ENCODE measurements at regions not wholly inside any gene's neighbourhood (a gene's known extent, or its start where the extent isn't known, plus 50 kb on each side); places are given as distances from the start of the nearest gene placed in this dataset.

DNA sequence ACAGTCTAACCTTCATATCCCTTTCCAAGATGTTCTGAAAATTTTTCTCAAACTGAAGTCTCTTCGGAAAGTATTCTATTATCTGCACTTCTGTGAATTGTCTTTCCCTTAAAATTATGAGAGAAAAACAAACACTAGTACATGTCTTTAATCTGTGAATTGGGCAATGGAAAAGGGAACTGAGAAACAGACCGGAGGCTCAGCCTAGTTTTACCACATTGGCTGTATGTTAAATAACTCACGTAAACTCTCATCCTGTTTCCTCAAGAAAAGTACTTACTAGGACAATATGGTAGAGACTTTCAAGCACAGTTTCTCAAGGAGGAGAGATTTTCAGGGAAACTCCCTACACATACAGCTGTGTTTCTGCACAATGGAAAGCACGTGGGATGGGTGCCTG is 982.2 kb upstream of the SEMA6D start:
- no peak for DNase-seq

DNA sequence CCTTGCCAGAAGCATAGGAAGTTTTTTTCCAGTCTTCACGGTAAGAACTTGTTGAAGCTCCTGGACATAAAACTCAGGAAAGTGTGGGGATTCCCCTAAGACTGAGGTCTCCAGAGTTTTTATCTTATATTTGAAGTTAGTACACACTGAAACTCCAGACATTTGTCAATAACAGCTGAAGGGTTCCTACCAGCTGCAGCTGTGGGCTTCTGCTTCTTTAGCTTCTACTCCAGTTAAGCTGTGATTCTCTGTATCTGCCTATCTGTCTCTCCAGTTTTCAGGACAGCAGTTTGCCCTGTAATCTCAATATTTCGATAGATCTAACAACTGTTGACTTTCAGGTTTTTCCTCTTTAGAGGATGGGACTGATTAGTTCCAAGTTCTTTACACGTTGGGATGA is 966.0 kb upstream of the SEMA6D start:
- DNase-seq, result no peak

DNA sequence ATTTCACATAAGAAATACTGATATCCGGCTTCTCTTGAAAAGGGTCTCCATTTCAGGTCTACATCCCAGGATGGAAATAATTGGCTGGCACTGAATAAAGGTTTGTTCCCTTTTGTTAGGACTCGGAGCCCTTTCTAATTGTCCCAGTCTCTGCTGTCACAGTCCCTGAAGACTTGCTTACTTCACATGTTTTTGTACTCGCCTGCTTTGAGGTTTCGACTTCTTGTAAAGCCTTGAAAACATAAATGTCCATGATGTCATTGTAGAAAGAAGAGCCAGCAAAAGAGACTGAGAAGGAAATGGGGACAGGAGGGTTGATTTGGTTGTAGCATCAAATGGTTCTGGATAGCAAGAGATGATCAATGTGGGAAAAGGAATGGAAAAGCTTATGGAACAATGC is 963.4 kb upstream of the SEMA6D start:
- DNase-seq, result no peak

DNA sequence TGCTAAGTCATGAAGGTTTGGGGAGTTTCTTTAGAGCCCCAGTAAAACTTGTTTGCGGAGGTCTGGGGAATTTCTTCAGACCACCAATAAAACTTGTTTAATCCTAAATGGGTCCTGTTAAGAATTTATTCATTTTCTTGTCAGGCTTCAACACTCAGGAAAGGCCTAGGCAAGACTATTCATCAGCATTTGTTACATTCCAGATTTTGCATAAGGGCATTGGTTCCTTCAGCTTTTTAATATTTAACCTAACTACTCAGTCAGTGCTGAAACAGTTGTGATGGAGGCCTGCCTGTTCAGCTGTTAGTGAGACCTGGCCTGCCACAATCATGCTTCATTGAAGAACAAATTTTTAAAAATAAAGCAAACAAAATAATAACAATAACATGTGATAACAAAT is 954.2 kb upstream of the SEMA6D start:
- DNase-seq, result no peak

DNA sequence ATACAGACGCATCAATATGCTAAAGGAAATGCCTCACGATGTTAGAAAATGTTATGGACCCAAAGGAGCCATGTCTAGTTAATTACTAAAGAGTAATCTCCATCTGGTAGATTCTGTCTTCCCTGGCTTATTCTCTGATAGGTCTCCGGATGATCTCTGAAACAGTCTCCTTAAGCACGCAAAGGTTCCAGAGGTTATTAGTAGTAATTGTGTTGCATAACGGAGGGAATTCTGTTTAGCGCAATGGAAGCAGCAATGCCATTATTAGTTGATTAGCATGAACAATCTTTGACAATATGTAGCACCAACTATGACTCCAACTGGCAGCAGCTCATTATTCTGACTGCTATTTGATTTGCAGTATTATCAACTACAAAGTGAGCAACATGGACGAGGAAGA is 952.5 kb upstream of the SEMA6D start:
- DNase-seq, result no peak

DNA sequence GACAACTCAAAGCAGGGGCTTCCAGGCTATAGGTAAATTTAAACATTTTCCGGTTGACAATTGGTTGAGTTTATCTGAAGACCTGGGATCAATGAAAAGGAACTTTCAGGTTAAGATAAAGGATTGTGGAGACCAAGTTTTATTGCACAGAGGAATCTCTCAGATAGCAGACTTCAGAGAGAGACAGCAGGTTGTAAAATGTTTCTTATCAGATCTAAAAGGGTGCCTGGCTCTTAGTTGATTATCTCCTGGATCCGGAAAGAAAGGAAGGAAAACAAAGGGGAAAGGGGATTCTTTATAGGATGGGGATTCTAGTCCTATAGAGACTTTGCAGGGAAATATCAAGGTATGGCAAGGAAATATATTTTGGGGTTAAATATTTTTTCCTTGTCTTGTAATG is 951.3 kb upstream of the SEMA6D start:
- DNase-seq, result no peak

DNA sequence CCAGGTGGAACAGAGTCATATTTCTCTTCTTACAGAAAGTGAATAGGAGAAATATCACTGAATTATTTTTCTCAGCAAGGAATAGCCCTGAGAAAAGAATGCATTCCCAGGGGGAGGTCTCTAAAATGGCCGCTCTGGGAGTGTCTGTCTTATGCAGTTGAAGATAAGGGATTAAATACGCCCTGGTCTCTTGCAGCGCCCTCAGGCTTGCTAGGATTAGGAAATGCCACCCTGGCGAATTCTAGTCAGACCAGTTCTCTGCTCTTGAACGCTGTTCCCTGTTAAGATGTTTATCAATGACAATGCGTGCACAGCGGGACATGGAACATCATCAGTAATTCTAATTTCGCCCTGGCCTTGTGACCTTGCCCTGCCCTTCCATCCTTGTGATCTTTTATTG is 949.0 kb upstream of the SEMA6D start:
- DNase-seq, result no peak

DNA sequence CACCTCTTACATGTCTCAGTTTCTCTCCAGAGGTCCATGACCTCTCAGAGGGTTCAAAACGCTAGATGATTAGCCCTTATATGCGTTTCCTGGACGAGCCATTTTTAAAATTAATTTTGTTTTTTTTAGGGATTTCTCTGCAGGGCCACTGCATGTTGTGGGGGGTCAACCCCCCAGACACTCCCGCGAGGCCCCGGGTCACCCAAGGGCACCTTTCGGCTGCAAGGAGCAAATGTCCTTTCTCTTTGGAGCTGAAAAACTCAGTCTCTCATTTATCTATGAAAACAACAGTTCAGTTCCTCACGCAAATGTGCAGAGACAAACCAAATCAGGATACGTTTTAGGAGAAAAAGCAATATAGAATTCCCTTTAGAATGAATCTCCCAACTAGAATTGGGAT is 944.3 kb upstream of the SEMA6D start:
- DNase-seq, result no peak

DNA sequence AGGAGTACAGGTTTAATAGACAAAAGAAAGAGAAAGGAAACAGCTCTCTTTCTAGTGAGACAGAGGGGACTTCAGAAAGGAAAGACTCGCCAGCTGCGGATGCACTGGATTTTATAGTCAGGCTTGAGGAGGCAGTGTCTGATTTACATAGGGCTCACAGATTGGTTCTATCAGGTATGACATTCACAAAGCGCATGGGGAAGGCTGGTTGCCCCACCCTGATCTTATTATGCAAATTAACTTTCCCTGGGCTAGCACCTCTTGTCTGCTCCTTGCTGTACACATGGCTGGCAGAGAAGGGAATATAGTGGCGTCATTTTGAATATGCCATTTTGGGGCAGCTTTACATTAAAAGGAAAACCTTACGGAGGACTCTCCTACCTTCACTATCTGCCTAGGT is 938.4 kb upstream of the SEMA6D start:
- DNase-seq, result no peak

DNA sequence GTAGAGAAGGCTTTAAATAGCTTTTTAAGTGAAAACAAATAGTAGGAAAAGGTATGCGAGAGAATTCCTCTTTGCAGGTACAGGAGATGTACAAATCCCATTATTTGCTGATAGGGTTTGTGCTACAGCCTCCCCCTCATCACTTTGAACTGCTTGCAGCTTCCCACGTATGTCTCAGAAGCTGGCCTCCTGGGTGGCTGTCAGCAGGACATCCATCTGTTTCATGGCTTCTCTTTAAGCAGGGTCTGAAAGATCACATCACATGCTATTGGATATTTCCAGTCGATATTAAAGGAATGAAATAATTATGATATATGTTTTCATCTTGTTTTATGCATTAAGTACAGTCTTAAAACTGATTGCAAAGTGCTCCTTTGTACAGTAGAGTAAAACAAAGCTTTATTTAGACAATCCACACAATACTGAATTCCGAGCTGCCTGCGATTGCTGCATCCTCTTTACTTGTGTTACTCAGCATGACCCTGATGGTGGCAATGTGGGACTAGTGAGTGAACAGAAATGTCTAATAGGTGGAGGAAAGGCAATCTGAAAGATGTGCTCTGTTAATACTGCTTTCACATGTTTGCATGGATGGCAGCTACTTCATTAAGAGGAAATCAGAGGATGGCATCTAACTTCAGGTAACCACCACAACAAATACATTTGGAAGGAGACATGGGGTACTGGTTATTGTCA is 930.6 kb upstream of the SEMA6D start:
- DNase-seq, result peak; percentile 1

DNA sequence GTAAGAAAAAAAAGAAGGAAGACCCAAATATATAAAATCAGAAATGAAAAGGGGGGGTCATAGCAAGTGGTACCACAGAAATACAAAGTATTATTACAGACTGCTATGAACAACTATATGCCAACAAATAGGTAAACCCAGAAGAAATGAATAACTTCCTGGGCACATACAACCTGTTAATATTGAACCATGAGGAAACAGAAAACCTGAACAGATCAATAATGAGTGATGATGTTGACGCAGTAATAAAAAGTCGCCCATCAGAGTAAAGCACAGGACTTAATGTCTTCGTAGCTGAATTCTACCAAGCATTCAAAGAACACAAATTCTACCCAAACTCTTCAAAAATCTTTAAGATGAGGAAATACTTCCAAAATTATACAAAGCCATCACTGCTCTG is 921.6 kb upstream of the SEMA6D start:
- DNase-seq, result no peak

DNA sequence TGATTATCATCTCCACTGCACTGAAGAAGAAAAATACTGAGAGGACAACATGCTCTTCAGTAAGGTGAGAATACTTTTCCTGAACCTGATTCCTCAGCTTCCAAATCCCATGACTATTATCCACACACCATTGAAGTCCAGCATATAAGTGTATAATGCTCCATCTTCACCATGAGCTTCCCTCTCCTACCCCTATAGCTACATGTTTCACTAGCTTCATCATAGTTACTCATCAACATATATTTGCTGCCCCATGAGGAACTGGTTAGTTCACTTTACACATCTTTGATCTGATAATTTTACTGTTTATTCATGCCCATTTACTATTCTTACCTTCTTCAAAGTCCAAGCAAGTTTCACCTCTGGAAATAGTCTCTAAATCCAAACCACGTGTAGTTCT is 908.5 kb upstream of the SEMA6D start:
- no peak for DNase-seq

DNA sequence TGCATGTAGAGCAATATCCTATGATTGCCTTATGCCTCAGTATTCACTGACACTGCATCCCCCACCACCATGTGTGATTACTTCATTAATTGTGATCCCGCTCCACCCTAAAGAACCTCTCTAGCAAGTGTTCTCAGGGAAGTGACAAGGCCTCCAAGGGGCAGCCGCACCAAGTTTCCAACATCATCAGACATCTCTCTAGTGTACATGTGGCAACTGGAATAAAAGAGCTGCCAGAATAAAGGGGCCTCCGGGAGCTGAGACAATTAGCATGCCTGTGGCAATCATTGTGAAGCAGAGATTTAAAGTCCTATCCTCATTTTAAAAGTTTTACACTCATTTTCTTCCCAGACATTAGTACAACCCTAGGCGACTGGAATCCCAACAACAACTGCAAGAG is 902.1 kb upstream of the SEMA6D start:
- no peak for DNase-seq

DNA sequence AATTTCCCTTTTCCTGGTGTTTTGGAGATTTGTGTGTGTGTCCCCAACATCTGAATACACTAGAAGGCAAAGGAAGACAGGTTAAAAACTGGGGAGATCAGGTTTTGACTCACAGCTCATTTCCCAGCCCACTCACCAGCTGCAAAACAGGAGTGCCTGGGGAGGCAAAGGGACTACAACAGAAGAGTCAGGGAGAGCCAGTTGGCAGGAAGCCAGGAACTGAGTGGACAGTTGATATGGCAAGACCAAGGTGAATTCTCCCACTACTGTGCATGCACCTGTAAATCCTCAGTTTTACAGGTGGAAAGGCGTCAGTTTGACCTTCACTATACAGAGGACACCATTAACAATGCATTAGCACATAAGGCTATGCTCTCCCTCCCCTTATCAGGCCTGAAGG is 901.5 kb upstream of the SEMA6D start:
- no peak for DNase-seq

DNA sequence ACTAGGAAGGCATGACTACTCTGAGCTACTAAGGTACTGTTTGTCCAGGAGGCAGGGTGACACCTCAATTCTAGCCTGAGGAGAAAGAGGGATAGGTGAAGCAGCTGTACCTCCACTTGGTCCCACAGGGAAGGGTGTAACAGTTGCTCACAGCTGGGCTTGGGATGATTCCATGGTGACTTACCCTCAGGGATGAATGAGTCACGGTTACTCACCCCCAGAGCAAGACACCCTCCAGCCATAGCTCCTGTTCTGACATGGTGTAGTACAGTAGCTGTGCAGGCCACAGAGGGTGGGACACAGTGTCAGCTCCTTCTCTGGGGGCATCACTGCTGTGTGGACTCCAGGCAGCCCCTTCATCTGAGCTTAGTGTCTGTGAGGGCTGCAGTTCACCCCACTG is 868.6 kb upstream of the SEMA6D start:
- DNase-seq, result peak; percentile 81

DNA sequence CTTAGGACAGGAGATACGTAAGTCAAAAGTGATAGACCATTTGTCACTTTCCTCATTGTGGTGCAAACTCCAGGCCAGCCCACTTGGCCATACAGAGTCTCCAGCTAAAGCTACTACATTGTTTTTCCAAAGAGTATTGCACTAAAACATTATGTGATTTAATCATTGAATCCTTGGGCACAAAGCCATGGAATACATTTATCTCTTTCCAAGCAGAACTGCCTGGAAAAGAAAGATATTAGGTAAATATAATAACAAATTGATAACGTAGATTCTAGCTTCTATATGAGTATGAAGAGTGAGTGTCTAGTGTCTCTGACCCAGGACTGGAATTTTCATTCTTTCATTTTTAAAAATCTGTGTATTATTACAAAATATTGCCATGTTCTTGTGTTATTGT is 863.7 kb upstream of the SEMA6D start:
- no peak for DNase-seq

DNA sequence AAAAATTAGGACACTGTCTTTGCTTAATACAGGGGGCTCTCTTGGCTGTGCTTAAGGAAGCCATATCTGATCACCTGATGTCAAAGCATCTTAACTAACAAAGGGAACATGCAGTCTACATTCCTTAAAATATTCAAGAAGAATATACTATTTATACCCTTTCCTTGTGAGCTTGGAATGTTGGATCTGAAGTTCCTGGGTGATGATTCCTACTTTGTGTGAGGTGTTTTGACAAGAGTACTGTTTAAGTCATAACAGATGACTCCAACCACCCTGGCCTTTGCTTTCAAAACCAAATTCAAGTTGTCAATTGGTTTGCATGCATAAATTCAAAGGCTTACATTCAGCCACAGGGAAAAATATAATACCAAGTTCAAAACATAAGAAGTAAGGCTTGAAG is 862.7 kb upstream of the SEMA6D start:
- peak; percentile 67 for DNase-seq

DNA sequence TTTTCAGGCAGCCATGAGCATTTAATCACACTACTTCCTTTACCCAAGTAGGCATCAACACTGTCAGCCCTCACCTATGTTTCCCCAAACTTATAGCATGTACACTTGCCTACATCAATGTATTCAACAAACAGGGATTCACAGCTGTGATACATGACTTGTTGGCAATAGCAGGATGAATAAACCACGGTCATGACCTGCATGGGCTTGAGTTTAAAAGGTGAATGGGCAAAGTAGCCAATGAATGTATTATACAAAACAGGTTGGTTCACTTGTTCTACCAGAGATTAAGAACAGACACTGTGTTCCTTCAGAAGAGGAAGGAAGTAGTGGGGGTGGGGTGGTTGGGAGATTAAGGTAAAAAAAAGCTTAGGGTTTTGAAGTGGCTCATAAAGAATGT is 861.9 kb upstream of the SEMA6D start:
- no peak for DNase-seq

DNA sequence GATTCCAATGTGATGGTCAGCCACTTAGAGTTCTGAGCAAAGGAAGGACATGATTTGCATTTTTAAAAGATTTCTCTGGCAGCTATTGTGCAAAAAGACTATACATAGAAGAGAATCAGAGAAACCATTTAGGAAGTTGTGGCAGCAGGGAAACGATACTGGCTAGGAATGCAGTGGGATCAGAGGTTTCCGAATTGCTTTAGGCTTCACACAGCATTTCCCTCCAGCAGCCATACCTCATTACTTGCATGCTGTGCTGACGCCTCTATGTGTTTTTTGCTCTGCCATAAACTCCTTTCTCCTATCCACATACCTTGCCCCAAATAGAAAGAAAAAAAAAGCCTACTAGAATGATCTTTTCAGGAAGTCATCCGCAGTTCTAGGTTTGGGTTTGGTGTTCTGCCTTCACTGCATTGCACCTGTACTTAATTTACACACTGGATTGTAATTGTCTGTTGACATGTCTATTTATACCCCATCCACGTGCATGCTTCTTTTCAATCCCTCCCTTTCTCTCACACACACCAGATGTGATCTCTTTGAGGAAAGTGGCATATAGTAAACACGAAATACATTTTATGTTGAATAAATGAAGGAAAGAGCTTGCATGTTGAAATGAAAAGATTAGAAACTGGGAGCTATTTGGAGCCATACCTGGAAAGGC is 860.3 kb upstream of the SEMA6D start:
- DNase-seq, result peak; percentile 25

DNA sequence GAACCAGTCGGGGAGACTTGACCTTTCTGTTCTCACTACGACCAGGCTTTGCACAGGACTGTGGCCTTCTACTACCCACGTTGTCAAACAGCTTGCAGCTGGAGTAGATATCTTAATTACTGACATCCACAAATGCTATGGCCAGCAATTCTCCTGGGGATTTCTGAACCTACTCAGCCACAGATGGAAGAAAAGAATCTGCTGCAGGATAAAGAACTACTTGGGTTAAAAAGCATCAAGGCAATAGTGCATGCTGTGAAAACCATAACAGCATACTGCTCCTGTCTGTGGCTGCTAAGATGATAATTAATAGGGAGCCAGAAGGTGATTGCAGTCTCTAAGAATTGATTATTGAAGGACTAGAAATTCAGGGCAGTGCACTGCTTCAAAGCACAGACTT is 859.2 kb upstream of the SEMA6D start:
- DNase-seq, result no peak

DNA sequence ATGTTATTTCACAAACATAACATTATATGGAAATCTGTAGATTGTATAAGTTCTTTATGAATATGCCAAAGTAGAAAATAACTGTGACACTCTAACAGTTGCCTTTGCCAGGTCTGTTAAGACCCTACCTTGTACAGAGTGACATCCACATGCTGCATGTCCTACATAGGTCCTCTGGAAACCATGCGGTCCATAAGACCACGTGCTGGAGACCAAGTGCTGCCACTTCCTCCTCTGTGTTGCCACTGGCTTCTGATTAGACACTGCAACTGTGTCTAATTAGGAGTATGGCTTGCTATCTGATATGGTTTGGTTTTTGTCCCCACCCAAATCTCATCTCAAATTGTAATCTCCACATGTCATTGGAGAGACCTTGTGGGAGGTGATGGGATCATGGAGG is 855.5 kb upstream of the SEMA6D start:
- DNase-seq, result no peak

DNA sequence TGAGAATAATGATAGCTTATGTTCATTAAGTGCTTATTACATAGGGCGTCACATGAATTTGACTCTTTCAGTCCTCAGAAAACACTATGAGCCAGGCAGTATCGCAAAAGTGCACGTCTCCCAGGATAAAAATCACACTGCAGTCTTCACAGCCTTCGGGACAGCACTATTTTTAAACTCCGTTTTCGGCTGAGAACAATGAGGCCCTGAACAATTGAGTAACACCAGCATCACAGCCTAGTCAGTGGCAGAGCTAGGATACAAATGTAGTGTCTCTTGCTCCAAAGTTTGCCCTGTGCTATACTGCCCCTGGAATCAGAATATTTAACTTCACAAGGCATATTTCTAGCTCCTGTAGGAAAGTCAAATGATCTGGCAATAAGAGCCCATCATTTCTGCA is 852.1 kb upstream of the SEMA6D start:
- no peak for DNase-seq

DNA sequence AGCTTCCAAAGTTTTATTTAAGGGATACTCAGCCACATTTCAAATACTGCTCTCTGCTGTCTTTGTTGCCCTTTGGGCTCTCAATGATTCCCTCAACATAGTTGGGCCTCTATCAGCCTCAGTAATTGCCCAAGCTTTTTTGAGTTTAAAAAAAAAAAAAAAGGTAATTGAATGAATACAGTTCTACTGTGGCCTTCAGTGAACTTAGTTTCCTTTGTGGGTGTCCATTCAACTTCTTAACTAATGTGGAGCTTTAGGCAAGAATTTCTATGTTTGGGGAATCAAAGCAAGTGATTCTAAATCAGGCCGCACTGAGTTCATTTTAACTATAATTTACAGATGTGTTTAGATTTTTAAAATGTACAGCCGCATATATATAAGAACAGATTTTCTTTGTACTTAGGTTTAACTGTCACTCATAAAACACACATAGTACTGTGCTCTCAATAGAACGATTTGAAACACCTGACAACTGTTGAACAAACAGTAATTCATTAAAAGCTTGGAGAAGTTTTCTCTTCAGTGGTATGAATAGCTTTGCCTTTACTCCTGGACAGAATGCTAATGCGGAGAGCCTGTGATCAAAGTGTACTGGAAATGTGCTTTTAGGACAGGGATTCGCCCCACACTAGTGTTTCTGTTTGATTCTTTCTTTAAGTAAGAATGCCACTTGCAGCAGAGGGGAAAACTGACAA is 844.9 kb upstream of the SEMA6D start:
- DNase-seq, result no peak

DNA sequence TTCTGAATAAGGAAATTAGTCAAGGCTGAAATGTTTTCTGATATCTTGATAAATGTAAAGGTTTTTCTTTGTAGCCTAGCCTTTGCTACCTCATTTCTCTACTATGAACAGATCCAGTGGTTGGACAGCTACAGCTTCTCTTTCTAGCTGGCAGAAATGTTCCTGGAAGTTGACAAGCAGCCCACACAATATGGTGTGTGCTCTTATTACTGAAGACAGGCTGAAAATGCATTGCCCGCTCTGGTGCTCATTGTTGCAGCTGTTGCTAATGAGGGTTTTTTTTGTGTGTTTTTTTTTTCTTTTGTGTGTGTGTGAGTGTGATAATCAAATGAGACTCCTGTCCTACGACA is 844.3 kb upstream of the SEMA6D start:
- DNase-seq, result no peak

All from fibroblast of skin of abdomen (primary cell).